ENCODE measurements at regions not wholly inside any gene's neighbourhood (a gene's known extent, or its start where the extent isn't known, plus 50 kb on each side); places are given as distances from the start of the nearest gene placed in this dataset.

- no peak for DNase-seq
Measured at GRCh38 chr1:56416495-56416894, 162.9 kb downstream of the PLPP3 start.

- no peak for DNase-seq
Measured at GRCh38 chr1:56415720-56416119, 163.6 kb downstream of the PLPP3 start.

- no peak for DNase-seq
Measured at GRCh38 chr1:56415258-56415657, 164.1 kb downstream of the PLPP3 start.

GRCh38 chr1:56414728-56415224 lies 164.6 kb downstream of the PLPP3 start:
- DNase-seq, result no peak

GRCh38 chr1:56413671-56414199 lies 165.6 kb downstream of the PLPP3 start:
- DNase-seq, result no peak

GRCh38 chr1:56411484-56412180 lies 167.7 kb downstream of the PLPP3 start:
- DNase-seq, result no peak

GRCh38 chr1:56411021-56411420 lies 168.3 kb downstream of the PLPP3 start:
- no peak for DNase-seq

GRCh38 chr1:56410405-56410804 lies 169.0 kb downstream of the PLPP3 start:
- no peak for DNase-seq

GRCh38 chr1:56409112-56409691 lies 170.2 kb downstream of the PLPP3 start:
- peak; percentile 7 for DNase-seq

GRCh38 chr1:56406821-56407220 lies 172.5 kb downstream of the PLPP3 start:
- DNase-seq, result no peak

- no peak for DNase-seq
Measured at GRCh38 chr1:56404561-56405030, 174.8 kb downstream of the PLPP3 start.

- DNase-seq, result no peak
Measured at GRCh38 chr1:56404066-56404465, 175.3 kb downstream of the PLPP3 start.

- DNase-seq, result no peak
Measured at GRCh38 chr1:56403321-56403720, 176.0 kb downstream of the PLPP3 start.

- no peak for DNase-seq
Measured at GRCh38 chr1:56401191-56401590, 178.2 kb downstream of the PLPP3 start.

GRCh38 chr1:56400526-56400925 lies 178.8 kb downstream of the PLPP3 start:
- no peak for DNase-seq

- DNase-seq, result no peak
Measured at GRCh38 chr1:56399795-56400194, 179.6 kb downstream of the PLPP3 start.

- DNase-seq, result no peak
Measured at GRCh38 chr1:56399326-56399725, 180.0 kb downstream of the PLPP3 start.

GRCh38 chr1:56397811-56398231 lies 181.5 kb downstream of the PLPP3 start:
- no peak for DNase-seq

GRCh38 chr1:56397409-56397808 lies 182.0 kb downstream of the PLPP3 start:
- DNase-seq, result no peak

GRCh38 chr1:56396581-56396980 lies 182.8 kb downstream of the PLPP3 start:
- no peak for DNase-seq

- DNase-seq, result no peak
Measured at GRCh38 chr1:56395776-56396175, 183.6 kb downstream of the PLPP3 start.

- DNase-seq, result no peak
Measured at GRCh38 chr1:56394298-56394697, 185.1 kb downstream of the PLPP3 start.

- no peak for DNase-seq
Measured at GRCh38 chr1:56390934-56391731, 188.2 kb downstream of the PLPP3 start.

Data from activated CD4-positive, alpha-beta T cell treated with anti-CD3 and anti-CD28 coated beads, Interleukin-10, Interleukin-2, amounts not matched to agents 100 ng/mL and 50 ng/mL, durations not matched to agents 16 hours and 8 hours (primary cell).